22Rv1 (cell line): ENCODE measurements at regions not wholly inside any gene's neighbourhood (a gene's known extent, or its start where the extent isn't known, plus 50 kb on each side); places are given as distances from the start of the nearest gene placed in this dataset.

Experiments used
- CTCF ChIP-seq: fragments of 450-650 bp; IDR thresholded peaks from 2 replicates; pipeline ENCODE4 v1.5.1; 2017; ENCODE audit warnings: mild to moderate bottlenecking
- ZFX ChIP-seq: fragments of 450-650 bp; IDR thresholded peaks from 2 replicates; pipeline ENCODE4 v1.6.1; 2017; ENCODE audit warnings: antibody characterized with exemption, borderline replicate concordance

GRCh38 chr1:229716069-229716468 lies 90.0 kb downstream of the URB2 start:
- TF ChIP-seq CTCF (no peak), ZFX (no peak)
